ENCODE measurements at regions not wholly inside any gene's neighbourhood (a gene's known extent, or its start where the extent isn't known, plus 50 kb on each side); places are given as distances from the start of the nearest gene placed in this dataset.

DNA sequence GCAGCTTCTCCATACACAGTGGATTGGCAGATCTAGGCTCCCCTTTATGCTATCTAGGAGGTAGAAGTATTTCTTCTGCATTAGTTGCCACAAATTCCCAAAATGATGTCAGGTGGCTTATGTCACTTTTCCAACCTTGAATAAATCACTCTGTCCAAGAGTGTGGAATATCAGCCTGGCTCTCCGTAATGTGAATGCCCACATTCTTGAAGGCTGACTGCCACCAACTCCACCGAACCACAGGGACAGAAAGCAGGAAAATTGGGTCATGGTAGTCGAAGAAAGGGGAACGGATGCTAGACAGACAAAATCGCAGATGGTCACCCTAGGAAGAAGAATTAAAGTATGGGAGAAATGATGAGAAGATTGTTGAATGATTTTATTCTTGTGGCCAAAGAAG, 624.9 kb upstream of the CDH2 start:
- CTCF ChIA-PET, result no interaction called here
- DNase-seq (no peak), ATAC-seq (ENCODE audit: low read depth) (no peak)
- intact Hi-C loops (cut with micrococcal nuclease), result no loop called here
- TF ChIP-seq, protein P1, sequence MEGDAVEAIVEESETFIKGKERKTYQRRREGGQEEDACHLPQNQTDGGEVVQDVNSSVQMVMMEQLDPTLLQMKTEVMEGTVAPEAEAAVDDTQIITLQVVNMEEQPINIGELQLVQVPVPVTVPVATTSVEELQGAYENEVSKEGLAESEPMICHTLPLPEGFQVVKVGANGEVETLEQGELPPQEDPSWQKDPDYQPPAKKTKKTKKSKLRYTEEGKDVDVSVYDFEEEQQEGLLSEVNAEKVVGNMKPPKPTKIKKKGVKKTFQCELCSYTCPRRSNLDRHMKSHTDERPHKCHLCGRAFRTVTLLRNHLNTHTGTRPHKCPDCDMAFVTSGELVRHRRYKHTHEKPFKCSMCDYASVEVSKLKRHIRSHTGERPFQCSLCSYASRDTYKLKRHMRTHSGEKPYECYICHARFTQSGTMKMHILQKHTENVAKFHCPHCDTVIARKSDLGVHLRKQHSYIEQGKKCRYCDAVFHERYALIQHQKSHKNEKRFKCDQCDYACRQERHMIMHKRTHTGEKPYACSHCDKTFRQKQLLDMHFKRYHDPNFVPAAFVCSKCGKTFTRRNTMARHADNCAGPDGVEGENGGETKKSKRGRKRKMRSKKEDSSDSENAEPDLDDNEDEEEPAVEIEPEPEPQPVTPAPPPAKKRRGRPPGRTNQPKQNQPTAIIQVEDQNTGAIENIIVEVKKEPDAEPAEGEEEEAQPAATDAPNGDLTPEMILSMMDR (IDR thresholded peaks at IDR 0.05), result no peak
- no peak overlapping the region for H3K4me3 Mint-ChIP-seq
- no peaks in the 10 kb centered on the region for H3K4me1 Mint-ChIP-seq
- H3K27ac Mint-ChIP-seq, result no peak overlapping the region
- peaks cover 2% of the 10 kb centered on the region for H3K9me3 Mint-ChIP-seq
- POLR2A ChIA-PET, result no interaction called here
- no peaks in the 10 kb centered on the region for H3K27me3 Mint-ChIP-seq
- H3K36me3 Mint-ChIP-seq (ENCODE audit: low read depth), result no peaks in the 10 kb centered on the region

DNA sequence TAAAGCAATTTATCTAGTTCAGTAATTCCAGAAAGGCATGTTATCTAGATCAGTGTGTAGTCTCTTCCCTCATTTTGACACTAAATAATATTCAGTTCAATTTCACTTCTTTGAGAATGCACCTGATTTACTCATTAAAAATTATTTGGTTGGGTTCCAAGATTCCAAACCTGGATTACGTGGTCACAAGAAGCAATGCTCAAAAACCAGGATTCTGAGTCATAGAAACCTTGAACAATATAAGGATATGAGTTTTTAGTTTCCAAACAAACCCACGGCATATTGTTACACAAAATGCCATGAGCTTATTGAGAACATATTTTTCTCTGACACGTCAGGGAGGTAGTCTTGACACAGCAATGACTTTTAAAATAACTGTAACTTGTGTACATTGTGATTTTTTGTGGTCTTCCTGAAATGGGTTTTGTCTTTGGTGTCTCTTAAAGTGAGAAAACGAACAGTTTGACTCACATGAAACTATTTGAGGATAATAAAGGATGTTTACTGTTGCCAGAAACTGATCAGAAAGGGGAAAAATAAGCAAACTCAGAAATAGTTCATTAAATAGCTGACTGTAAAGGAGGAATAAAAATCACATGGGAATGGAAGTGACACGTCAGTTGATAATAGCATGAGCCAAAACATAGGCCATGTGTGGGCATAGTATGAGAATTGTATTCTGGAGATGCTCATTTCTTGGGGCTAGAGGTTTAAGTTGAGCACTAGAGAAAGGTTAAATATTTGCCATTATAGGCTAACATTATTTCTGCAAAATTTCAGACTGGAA, 617.7 kb upstream of the CDH2 start:
- H3K9me3 Mint-ChIP-seq, result no peaks in the 10 kb centered on the region
- H3K4me1 Mint-ChIP-seq, result no peaks in the 10 kb centered on the region
- TF ChIP-seq, protein P1 (IDR thresholded peaks at IDR 0.05), result no peak
- DNase-seq, result no peak
- ChIA-PET POLR2A (no interaction called here), CTCF (no interaction called here)
- no peak overlapping the region for H3K27ac Mint-ChIP-seq
- no peak for ATAC-seq (ENCODE audit: low read depth)
- intact Hi-C loops (cut with micrococcal nuclease), result loop anchor here (5.0 kb wide), 1 partner anchor 47 kb away; no protein-coding TSS in a partner anchor
- H3K27me3 Mint-ChIP-seq, result no peaks in the 10 kb centered on the region
- no peaks in the 10 kb centered on the region for H3K36me3 Mint-ChIP-seq (ENCODE audit: low read depth)
- H3K4me3 Mint-ChIP-seq, result no peak overlapping the region

DNA sequence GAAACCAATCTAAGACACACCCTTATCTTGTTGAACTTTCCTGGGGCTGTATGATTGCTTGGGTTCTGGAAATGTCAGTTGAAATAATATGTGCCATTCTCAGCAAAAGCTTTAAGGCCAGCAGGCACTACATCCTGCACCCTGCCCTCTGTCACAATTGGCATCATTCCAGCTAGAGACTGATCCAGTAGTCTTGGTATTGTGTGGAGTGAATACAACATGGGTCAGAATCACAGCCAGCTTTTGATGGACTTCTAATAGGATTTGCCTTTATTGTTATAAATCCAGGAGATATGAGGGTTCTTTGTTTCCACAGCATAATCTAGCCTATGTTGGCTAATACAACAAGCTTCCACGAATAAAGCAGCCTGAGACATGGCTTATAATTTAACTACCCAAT, 617.0 kb upstream of the CDH2 start:
- POLR2A ChIA-PET, result no interaction called here
- CTCF ChIA-PET, result no interaction called here
- ATAC-seq (ENCODE audit: low read depth) (no peak), DNase-seq (no peak)
- Mint-ChIP-seq H3K27ac (no peak overlapping the region), H3K9me3 (no peaks in the 10 kb centered on the region), H3K4me3 (no peak overlapping the region), H3K4me1 (no peaks in the 10 kb centered on the region), H3K36me3 (ENCODE audit: low read depth) (no peaks in the 10 kb centered on the region), H3K27me3 (no peaks in the 10 kb centered on the region)
- TF ChIP-seq, protein P1 (IDR thresholded peaks at IDR 0.05), result no peak
- intact Hi-C loops (cut with micrococcal nuclease), result no loop called here

DNA sequence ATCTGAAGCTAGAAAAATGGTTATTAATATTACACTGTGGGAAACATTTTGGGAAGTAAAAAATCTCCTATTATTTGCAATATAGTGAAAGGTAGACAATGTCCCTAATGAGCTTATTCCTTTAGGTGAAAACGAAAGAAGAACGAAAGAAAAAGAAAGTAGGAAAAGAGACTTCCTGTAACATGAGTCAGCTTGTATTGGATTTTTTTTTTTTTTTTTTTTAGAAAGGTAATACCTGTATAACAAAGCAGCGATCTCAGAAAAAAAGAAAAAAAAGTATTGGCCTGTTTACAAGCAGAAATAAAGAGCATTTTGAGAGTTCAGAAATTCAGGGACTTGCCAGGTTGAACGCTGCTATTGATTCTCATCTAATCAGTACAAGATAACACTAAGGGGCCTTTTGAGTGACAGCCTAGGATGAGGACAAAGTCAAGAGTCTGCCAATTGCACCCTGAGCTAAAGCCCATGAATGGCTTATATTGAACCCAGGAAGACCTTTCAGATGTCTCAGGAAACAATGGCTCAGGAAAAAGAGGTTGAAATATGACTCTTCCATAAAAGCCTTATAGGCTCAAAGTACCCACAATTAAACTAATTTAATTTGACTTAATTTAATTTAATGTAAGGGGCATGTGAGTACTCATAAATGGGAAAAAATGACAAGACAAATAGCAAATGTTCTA, 615.6 kb upstream of the CDH2 start:
- no peaks in the 10 kb centered on the region for H3K36me3 Mint-ChIP-seq (ENCODE audit: low read depth)
- no peak for DNase-seq
- H3K27me3 Mint-ChIP-seq, result no peaks in the 10 kb centered on the region
- intact Hi-C loops (cut with micrococcal nuclease), result no loop called here
- no peaks in the 10 kb centered on the region for H3K4me1 Mint-ChIP-seq
- ChIA-PET CTCF (no interaction called here), POLR2A (no interaction called here)
- TF ChIP-seq, protein P1 (IDR thresholded peaks at IDR 0.05), result no peak
- no peaks in the 10 kb centered on the region for H3K9me3 Mint-ChIP-seq
- H3K4me3 Mint-ChIP-seq, result no peak overlapping the region
- H3K27ac Mint-ChIP-seq, result no peak overlapping the region
- ATAC-seq (ENCODE audit: low read depth), result no peak

DNA sequence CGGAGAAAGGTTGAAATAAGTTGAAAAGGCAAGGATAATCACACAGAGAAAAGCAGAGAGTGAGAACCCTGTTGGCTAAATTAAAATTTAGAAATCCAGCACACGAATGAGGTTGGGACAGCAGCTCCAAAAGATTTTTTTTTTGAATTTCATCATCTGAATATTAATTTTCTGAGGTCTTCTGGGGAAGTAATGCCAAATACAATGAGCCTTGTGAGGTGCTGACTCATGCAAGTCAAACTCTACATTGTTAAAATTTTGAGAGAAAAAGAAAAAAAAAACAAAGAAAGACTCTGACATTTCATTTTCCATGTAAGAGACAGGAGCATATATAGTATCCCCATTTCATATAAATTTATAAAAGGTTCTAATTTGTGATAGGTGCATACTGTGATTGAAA, 614.2 kb upstream of the CDH2 start:
- POLR2A ChIA-PET, result no interaction called here
- CTCF ChIA-PET, result no interaction called here
- Mint-ChIP-seq H3K36me3 (ENCODE audit: low read depth) (no peaks in the 10 kb centered on the region), H3K27ac (no peak overlapping the region), H3K27me3 (no peaks in the 10 kb centered on the region), H3K4me3 (no peak overlapping the region), H3K4me1 (no peaks in the 10 kb centered on the region), H3K9me3 (no peaks in the 10 kb centered on the region)
- DNase-seq (no peak), ATAC-seq (ENCODE audit: low read depth) (no peak)
- TF ChIP-seq, protein P1 (IDR thresholded peaks at IDR 0.05), result no peak
- intact Hi-C loops (cut with micrococcal nuclease), result no loop called here
